Cardiac fibroblast (primary cell): ENCODE measurements at regions not wholly inside any gene's neighbourhood (a gene's known extent, or its start where the extent isn't known, plus 50 kb on each side); places are given as distances from the start of the nearest gene placed in this dataset.

Experiments
- DNase-seq, 2 donors: peaks; one replicate each; pipeline versions ENCODE4 v3.0.0 to v3.0.0-alpha.2; 2010; ENCODE audit warnings: low read depth in 2 of 2
- H3K4me3 ChIP-seq, 2 donors: replicated peaks in 1 of 2; 1 replicate in 1 of 2; 2 replicates in 1 of 2; pipeline ENCODE4 v1.5.1; 2011; ENCODE audit warnings: low read depth in 2 of 2, low read length in 2 of 2, mild to moderate bottlenecking in 2 of 2, moderate library complexity in 1 of 2
- CTCF ChIP-seq: IDR thresholded peaks from one replicate; pipeline ENCODE4 v1.5.1; 2011; ENCODE audit warnings: low read depth, mild to moderate bottlenecking, low read length, inconsistent platforms

- no peak for DNase-seq
- TF ChIP-seq CTCF: no peak
Measured at GRCh38 chr6:25127076-25127837, 151.9 kb upstream of the CARMIL1 start.

GRCh38 chr6:25130518-25130917 lies 148.7 kb upstream of the CARMIL1 start:
- peak; percentile 22 to 57 for DNase-seq
- no peak for TF ChIP-seq CTCF
- H3K4me3 ChIP-seq: no peak overlapping the region

More at GRCh38 chr6:25127076-25127837, 151.9 kb upstream of the CARMIL1 start:
- H3K4me3 ChIP-seq: no peak overlapping the region

- peak in 1 of 2 donors; percentile 12 for DNase-seq
- H3K4me3 ChIP-seq: no peak overlapping the region
- no peak for TF ChIP-seq CTCF
Measured at GRCh38 chr6:25132934-25133333, 146.2 kb upstream of the CARMIL1 start.

- TF ChIP-seq CTCF: no peak
- no peak for DNase-seq
- no peak overlapping the region for H3K4me3 ChIP-seq
Measured at GRCh38 chr6:25133568-25133967, 145.6 kb upstream of the CARMIL1 start.

GRCh38 chr6:25136854-25137253 lies 142.3 kb upstream of the CARMIL1 start:
- peak overlapping the region in 1 of 2 donors; percentile 49 for H3K4me3 ChIP-seq
- no peak for TF ChIP-seq CTCF
- peak; percentile 46 to 47 for DNase-seq

GRCh38 chr6:25137480-25137879 lies 141.7 kb upstream of the CARMIL1 start:
- peak overlapping the region; percentile 16 to 49 for H3K4me3 ChIP-seq
- peak in 1 of 2 donors; percentile 47 for DNase-seq

More at GRCh38 chr6:25137480-25137879, 141.7 kb upstream of the CARMIL1 start:
- TF ChIP-seq CTCF: no peak
